ENCODE measurements at regions not wholly inside any gene's neighbourhood (a gene's known extent, or its start where the extent isn't known, plus 50 kb on each side); places are given as distances from the start of the nearest gene placed in this dataset.

DNA sequence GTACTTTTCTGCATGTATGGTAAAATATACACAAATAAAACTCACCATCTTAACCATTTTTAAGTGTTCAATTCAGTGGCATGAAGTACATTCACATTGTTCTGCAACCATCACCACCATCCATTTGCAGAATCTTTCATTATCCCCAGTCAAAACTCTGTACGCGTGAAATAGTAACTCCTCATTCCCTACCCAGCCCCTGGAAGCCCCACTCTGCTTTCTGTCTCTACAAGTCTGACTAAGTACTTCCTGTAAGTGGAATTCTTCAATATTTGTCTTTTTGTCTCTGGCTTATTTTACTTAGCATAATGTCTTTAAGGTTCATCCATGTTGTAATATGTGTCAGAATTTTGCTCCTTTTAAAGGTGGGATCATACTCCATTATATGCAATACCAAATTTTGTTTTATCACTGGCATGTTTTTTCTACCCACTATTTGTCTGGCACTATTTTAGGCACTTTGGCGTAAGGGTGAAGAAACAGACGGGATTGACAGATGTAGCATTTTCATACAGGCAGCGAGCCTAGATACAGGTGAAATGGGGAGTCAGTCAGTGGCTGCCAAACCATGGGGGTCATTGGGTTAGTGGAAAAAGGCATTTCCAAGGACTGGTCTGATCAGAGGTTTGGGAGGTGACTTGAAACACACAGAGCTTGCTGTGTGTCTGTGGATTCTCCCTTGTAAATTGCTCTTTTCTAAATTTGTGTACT, 163.2 kb upstream of the MYCN start:
- no peaks in the 10 kb centered on the region for H3K79me2 ChIP-seq (ENCODE audit: control insufficient read depth, insufficient read depth, low read length)
- no peaks in the 10 kb centered on the region for H3K4me1 ChIP-seq (ENCODE audit: control insufficient read depth, extremely low read depth, insufficient read depth, low read length)
- no peak overlapping the region for H2AFZ ChIP-seq (ENCODE audit: low read length)
- no peak for DNase-seq (ENCODE audit: low read depth in 2 of 2)
- H3K9me3 ChIP-seq (ENCODE audit: control insufficient read depth, insufficient read depth, low read depth, low read length), result no peaks in the 10 kb centered on the region
- no peaks in the 10 kb centered on the region for H3K36me3 ChIP-seq (ENCODE audit: control insufficient read depth, insufficient read depth, low read length)
- H3K9ac ChIP-seq (ENCODE audit: insufficient read depth, low read length), result no peak overlapping the region
- no peak overlapping the region for H3K27ac ChIP-seq (ENCODE audit: insufficient read depth, low read length)
- no peak overlapping the region for H3K4me3 ChIP-seq (replicated peaks in 1 of 4; ENCODE audit: control extremely low read depth in 1 of 4, insufficient read depth in 1 of 4, low read depth in 3 of 4, low read length in 4 of 4)
- no peak overlapping the region for H3K4me2 ChIP-seq (ENCODE audit: extremely low read depth, insufficient read depth, low read length)
- no peaks in the 10 kb centered on the region for H3K27me3 ChIP-seq (ENCODE audit: control insufficient read depth, insufficient read depth, low read length)
- no peaks in the 10 kb centered on the region for H4K20me1 ChIP-seq (ENCODE audit: control insufficient read depth, extremely low read depth, insufficient read depth, low read length)
- no peak for TF ChIP-seq CTCF (conservative IDR thresholded peaks at IDR 0.05 in 1 of 2, IDR thresholded peaks at IDR 0.05 in 1 of 2; ENCODE audit: low read depth in 1 of 2, low read length in 2 of 2)
- no peak for TF ChIP-seq EZH2 (IDR thresholded peaks at IDR 0.05; ENCODE audit: low read length, missing control alignments)

DNA sequence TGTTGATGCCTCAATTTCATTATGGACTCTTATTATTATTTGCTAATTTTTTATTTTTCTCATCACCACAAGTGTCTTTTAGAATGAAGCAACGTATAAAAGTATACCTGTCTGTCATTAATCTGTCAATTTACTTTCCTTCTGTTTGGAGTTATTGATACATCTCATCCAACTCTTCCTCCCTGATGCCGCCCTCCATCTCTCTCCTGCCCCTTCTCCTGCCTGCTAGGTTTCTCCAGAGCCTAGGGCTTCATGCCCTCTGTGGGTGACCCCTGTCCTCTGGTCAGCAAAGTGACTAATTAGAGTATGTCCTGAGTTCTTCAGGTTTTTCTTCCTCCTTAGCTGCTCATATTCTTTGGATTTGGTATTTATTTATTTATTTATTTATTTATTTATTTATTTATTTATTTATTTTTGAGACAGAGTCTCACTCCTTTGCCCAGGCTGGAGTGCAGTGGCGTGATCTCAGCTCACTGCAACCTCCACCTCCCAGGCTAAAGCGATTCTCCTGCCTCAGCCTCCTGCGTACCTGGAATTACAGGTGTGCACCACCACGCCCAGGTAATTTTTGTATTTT, 162.5 kb upstream of the MYCN start:
- Histone ChIP-seq H3K9me3 (ENCODE audit: control insufficient read depth, insufficient read depth, low read depth, low read length) (no peaks in the 10 kb centered on the region), H4K20me1 (ENCODE audit: control insufficient read depth, extremely low read depth, insufficient read depth, low read length) (no peaks in the 10 kb centered on the region), H3K4me1 (ENCODE audit: control insufficient read depth, extremely low read depth, insufficient read depth, low read length) (no peaks in the 10 kb centered on the region), H3K27ac (ENCODE audit: insufficient read depth, low read length) (no peak overlapping the region), H3K27me3 (ENCODE audit: control insufficient read depth, insufficient read depth, low read length) (no peaks in the 10 kb centered on the region), H3K4me3 (replicated peaks in 1 of 4; ENCODE audit: control extremely low read depth in 1 of 4, insufficient read depth in 1 of 4, low read depth in 3 of 4, low read length in 4 of 4) (no peak overlapping the region), H3K9ac (ENCODE audit: insufficient read depth, low read length) (no peak overlapping the region), H3K4me2 (ENCODE audit: extremely low read depth, insufficient read depth, low read length) (no peak overlapping the region), H3K36me3 (ENCODE audit: control insufficient read depth, insufficient read depth, low read length) (no peaks in the 10 kb centered on the region), H2AFZ (ENCODE audit: low read length) (no peak overlapping the region), H3K79me2 (ENCODE audit: control insufficient read depth, insufficient read depth, low read length) (no peaks in the 10 kb centered on the region)
- no peak for DNase-seq (ENCODE audit: low read depth in 2 of 2)
- no peak for TF ChIP-seq CTCF (conservative IDR thresholded peaks at IDR 0.05 in 1 of 2, IDR thresholded peaks at IDR 0.05 in 1 of 2; ENCODE audit: low read depth in 1 of 2, low read length in 2 of 2)
- TF ChIP-seq EZH2 (IDR thresholded peaks at IDR 0.05; ENCODE audit: low read length, missing control alignments), result no peak

DNA sequence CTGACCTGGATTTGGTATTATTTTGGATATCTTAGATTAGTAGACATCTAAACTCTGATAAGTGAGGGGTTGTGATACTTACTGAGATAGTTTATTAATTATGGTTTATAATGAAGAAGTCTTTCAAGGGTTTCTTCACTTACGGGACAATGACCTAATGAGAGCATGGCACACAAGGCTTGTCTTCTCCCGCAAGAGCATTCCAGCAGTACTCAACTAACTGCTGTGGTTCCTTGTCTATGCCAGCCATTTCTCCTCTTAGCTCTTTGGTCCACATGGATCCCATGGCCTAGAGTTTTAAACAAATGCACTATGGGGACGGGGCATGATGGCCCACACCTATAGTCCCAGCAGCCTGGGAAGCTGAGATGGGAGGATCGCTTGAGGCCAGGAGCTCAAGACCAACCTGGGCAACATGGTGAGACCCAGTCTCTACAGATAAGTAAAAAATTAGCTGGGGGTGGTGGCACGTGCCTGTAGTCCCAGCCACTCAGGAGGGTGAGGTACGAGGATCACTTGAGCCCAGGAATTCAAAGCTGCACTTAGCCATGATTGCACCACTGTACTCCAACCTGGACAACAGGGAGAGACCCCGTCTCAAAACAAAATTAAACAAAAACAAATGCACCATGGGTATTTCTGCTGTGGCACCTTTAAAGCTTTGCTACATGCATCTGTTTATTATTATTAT, 161.7 kb upstream of the MYCN start:
- Histone ChIP-seq H3K27ac (ENCODE audit: insufficient read depth, low read length) (no peak overlapping the region), H3K36me3 (ENCODE audit: control insufficient read depth, insufficient read depth, low read length) (no peaks in the 10 kb centered on the region), H3K79me2 (ENCODE audit: control insufficient read depth, insufficient read depth, low read length) (no peaks in the 10 kb centered on the region), H3K27me3 (ENCODE audit: control insufficient read depth, insufficient read depth, low read length) (no peaks in the 10 kb centered on the region), H2AFZ (ENCODE audit: low read length) (no peak overlapping the region), H3K9me3 (ENCODE audit: control insufficient read depth, insufficient read depth, low read depth, low read length) (no peaks in the 10 kb centered on the region), H3K4me2 (ENCODE audit: extremely low read depth, insufficient read depth, low read length) (no peak overlapping the region), H3K4me3 (replicated peaks in 1 of 4; ENCODE audit: control extremely low read depth in 1 of 4, insufficient read depth in 1 of 4, low read depth in 3 of 4, low read length in 4 of 4) (no peak overlapping the region), H3K4me1 (ENCODE audit: control insufficient read depth, extremely low read depth, insufficient read depth, low read length) (no peaks in the 10 kb centered on the region), H4K20me1 (ENCODE audit: control insufficient read depth, extremely low read depth, insufficient read depth, low read length) (no peaks in the 10 kb centered on the region), H3K9ac (ENCODE audit: insufficient read depth, low read length) (no peak overlapping the region)
- TF ChIP-seq EZH2 (IDR thresholded peaks at IDR 0.05; ENCODE audit: low read length, missing control alignments) (no peak), CTCF (conservative IDR thresholded peaks at IDR 0.05 in 1 of 2, IDR thresholded peaks at IDR 0.05 in 1 of 2; ENCODE audit: low read depth in 1 of 2, low read length in 2 of 2) (no peak)
- DNase-seq (ENCODE audit: low read depth in 2 of 2), result no peak
